SK-N-SH (cell line): ENCODE measurements at regions not wholly inside any gene's neighbourhood (a gene's known extent, or its start where the extent isn't known, plus 50 kb on each side); places are given as distances from the start of the nearest gene placed in this dataset.

Experiments used
- CTCF ChIA-PET: fragments of 300-600, 350-600 bp; formaldehyde crosslinking; extraction: SDS; loops from one replicate; lab custom pipeline; 2021; lab: Yijun Ruan, JAX
- POLR2A ChIA-PET: fragments of 350-600 bp; sonication (Branson Sonifier 250); formaldehyde crosslinking; extraction: SDS; loops from one replicate; lab custom pipeline; 2020; ENCODE audit warnings: antibody characterized with exemption, inconsistent platforms; lab: Yijun Ruan, JAX
- DNase-seq: peaks from one replicate; pipeline ENCODE4 v3.0.0; 2012
- H2AFZ ChIP-seq: fragments of 200-600 bp; sonication (generic); 2 replicates; pipeline ENCODE4 v1.8.1; 2016; ENCODE audit warnings: antibody characterized with exemption, mild to moderate bottlenecking, low read depth
- H3F3A ChIP-seq: fragments of 200-600 bp; sonication (generic); replicated peaks from 2 replicates; pipeline ENCODE3; 2016; ENCODE audit warnings: antibody characterized with exemption, mild to moderate bottlenecking; ENCODE audit not compliant: insufficient read depth
- H3K27ac ChIP-seq, 2 experiments: fragments of 200-500 bp in 1 of 2; fragments of 200-600 bp in 1 of 2; sonication (Bioruptor generic) in 1 of 2; sonication (generic), shearing (Covaris generic) in 1 of 2; 2 replicates each; pipeline versions ENCODE4 v1.5.1 to v1.6.1; 2014 to 2016; ENCODE audit warnings: low read depth in 2 of 2, inconsistent platforms in 1 of 2, low read length in 1 of 2, mild to moderate bottlenecking in 1 of 2, mixed read lengths in 1 of 2
- H3K27me3 ChIP-seq: fragments of 200-600 bp; sonication (generic), shearing (Covaris generic); 2 replicates; pipeline ENCODE4 v1.6.1; 2016; ENCODE audit warnings: mixed run types; ENCODE audit not compliant: insufficient read depth
- H3K36me3 ChIP-seq, 2 experiments: fragments of 200-500 bp in 1 of 2; fragments of 200-600 bp in 1 of 2; sonication (Bioruptor generic) in 1 of 2; sonication (generic) in 1 of 2; replicated peaks in 1 of 2; 2 replicates each; pipeline versions ENCODE3 to v1.5.1; 2014 to 2016; ENCODE audit warnings: low read length in 1 of 2, mild to moderate bottlenecking in 1 of 2; ENCODE audit not compliant: insufficient read depth in 2 of 2, control insufficient read depth in 1 of 2
- H3K4me1 ChIP-seq, 2 experiments: fragments of 200-500 bp in 1 of 2; fragments of 200-600 bp in 1 of 2; sonication (Bioruptor generic) in 1 of 2; sonication (generic), shearing (Covaris generic) in 1 of 2; 2 replicates each; pipeline versions ENCODE4 v1.5.1 to v1.6.1; 2014 to 2016; ENCODE audit warnings: low read depth in 1 of 2, low read length in 1 of 2, mixed run types in 1 of 2; ENCODE audit not compliant: insufficient read depth in 2 of 2, control insufficient read depth in 1 of 2
- H3K4me2 ChIP-seq: fragments of 200-600 bp; sonication (generic), shearing (Covaris generic); 2 replicates; pipeline ENCODE4 v1.6.1; 2017; ENCODE audit warnings: mixed run types
- H3K4me3 ChIP-seq, 2 experiments: fragments of 200-500 bp in 1 of 2; fragments of 200-600 bp in 1 of 2; sonication (Bioruptor generic) in 1 of 2; sonication (generic), shearing (Covaris generic) in 1 of 2; 2 replicates each; pipeline versions ENCODE4 v1.5.1 to v1.8.1; 2014 to 2016; ENCODE audit warnings: low read depth in 2 of 2, inconsistent platforms in 1 of 2, low read length in 1 of 2, mild to moderate bottlenecking in 1 of 2, mixed read lengths in 1 of 2, moderate library complexity in 1 of 2
- H3K79me2 ChIP-seq: fragments of 200-600 bp; sonication (generic); 2 replicates; pipeline ENCODE4 v1.8.1; 2017; ENCODE audit warnings: mild to moderate bottlenecking; ENCODE audit not compliant: insufficient read depth
- H3K9ac ChIP-seq: fragments of 200-600 bp; sonication (generic); 2 replicates; pipeline ENCODE4 v1.6.1; 2017; ENCODE audit warnings: mixed run types
- H3K9me2 ChIP-seq: fragments of 200-600 bp; sonication (generic); 2 replicates; pipeline ENCODE4 v1.6.1; 2017; ENCODE audit warnings: mixed run types
- H3K9me3 ChIP-seq: fragments of 200-600 bp; sonication (generic); 2 replicates; pipeline ENCODE4 v1.6.1; 2017; ENCODE audit warnings: mixed run types, mild to moderate bottlenecking, moderate library complexity
- H4K20me1 ChIP-seq: fragments of 200-600 bp; sonication (generic); 2 replicates; pipeline ENCODE4 v1.6.1; 2017; ENCODE audit warnings: mild to moderate bottlenecking, mixed run types; ENCODE audit not compliant: insufficient read depth
- CHD2 ChIP-seq: fragments of 150-350 bp; IDR thresholded peaks from 2 replicates; pipeline ENCODE4 v1.6.1; 2018; ENCODE audit warnings: low read length; ENCODE audit not compliant: partially characterized antibody
- EP300 ChIP-seq, 2 experiments: IDR thresholded peaks; 2 replicates each; pipeline versions ENCODE4 v1.4.0 to v1.6.1; 2012; ENCODE audit warnings: borderline replicate concordance in 1 of 2, low read depth in 1 of 2, low read length in 1 of 2
- FOSL2 ChIP-seq: IDR thresholded peaks from 2 replicates; pipeline ENCODE4 v1.4.0; 2012; ENCODE audit warnings: low read depth, mild to moderate bottlenecking, moderate library complexity, borderline replicate concordance
- FOXJ3 ChIP-seq: sonication (generic); formaldehyde crosslinking; IDR thresholded peaks from 2 replicates; pipeline ENCODE4 v1.5.1; 2020; ENCODE audit warnings: mild to moderate bottlenecking, missing genetic modification reagents
- FOXM1 ChIP-seq: IDR thresholded peaks from 2 replicates; pipeline ENCODE4 v1.4.0; 2012; ENCODE audit warnings: low read depth, mild to moderate bottlenecking
- JUND ChIP-seq: IDR thresholded peaks from 2 replicates; pipeline ENCODE4 v1.4.0; 2012
- MEF2A ChIP-seq: IDR thresholded peaks from 2 replicates; pipeline ENCODE4 v1.4.0; 2012; ENCODE audit warnings: low read depth, borderline replicate concordance
- NFIC ChIP-seq: IDR thresholded peaks from 2 replicates; pipeline ENCODE4 v1.4.0; 2012; ENCODE audit warnings: borderline replicate concordance
- NRF1 ChIP-seq: IDR thresholded peaks from 2 replicates; pipeline ENCODE4 v1.6.1; 2012; ENCODE audit warnings: low read depth, mild to moderate bottlenecking, low read length
- RAD21 ChIP-seq: IDR thresholded peaks from 2 replicates; pipeline ENCODE4 v1.6.1; 2012; ENCODE audit warnings: mild to moderate bottlenecking, low read length
- RCOR1 ChIP-seq: fragments of 150-350 bp; IDR thresholded peaks from 2 replicates; pipeline ENCODE4 v1.6.1; 2017; ENCODE audit warnings: antibody characterized with exemption, low read length
- RFX5 ChIP-seq: IDR thresholded peaks from 2 replicates; pipeline ENCODE4 v1.6.1; 2012; ENCODE audit warnings: mild to moderate bottlenecking, improper control_type of control experiment, low read length
- RXRA ChIP-seq: IDR thresholded peaks from 2 replicates; pipeline ENCODE4 v1.4.0; 2012; ENCODE audit warnings: low read depth, mild to moderate bottlenecking, borderline replicate concordance
- TCF12 ChIP-seq: IDR thresholded peaks from 2 replicates; pipeline ENCODE4 v1.4.0; 2012
- YY1 ChIP-seq: IDR thresholded peaks from 2 replicates; pipeline ENCODE4 v1.4.0; 2012; ENCODE audit warnings: low read depth, mild to moderate bottlenecking
- WGBS: methylation state at CpG from one replicate; pipeline ENCODE4 v1.1.6; 2017; ENCODE audit warnings: low lambda C conversion rate; 5-methylcytosine and 5-hydroxymethylcytosine counted together
- TF ChIP-seq, protein P1 (sequence below): IDR thresholded peaks from 2 replicates; pipeline ENCODE4 v1.4.0; 2012; ENCODE audit warnings: low read depth
- TF ChIP-seq, protein P2 (sequence below): fragments of 150-350 bp; IDR thresholded peaks from 2 replicates; pipeline ENCODE4 v1.6.1; 2016; ENCODE audit warnings: mild to moderate bottlenecking, low read depth, low read length
- TF ChIP-seq, protein P3 (sequence below): IDR thresholded peaks from 2 replicates; pipeline ENCODE4 v1.6.1; 2012; ENCODE audit warnings: mild to moderate bottlenecking, low read depth, low read length, moderate library complexity
- TF ChIP-seq, protein P4 (sequence below): IDR thresholded peaks from 2 replicates; pipeline ENCODE4 v1.4.0; 2012; ENCODE audit warnings: low read depth, borderline replicate concordance

DNA sequence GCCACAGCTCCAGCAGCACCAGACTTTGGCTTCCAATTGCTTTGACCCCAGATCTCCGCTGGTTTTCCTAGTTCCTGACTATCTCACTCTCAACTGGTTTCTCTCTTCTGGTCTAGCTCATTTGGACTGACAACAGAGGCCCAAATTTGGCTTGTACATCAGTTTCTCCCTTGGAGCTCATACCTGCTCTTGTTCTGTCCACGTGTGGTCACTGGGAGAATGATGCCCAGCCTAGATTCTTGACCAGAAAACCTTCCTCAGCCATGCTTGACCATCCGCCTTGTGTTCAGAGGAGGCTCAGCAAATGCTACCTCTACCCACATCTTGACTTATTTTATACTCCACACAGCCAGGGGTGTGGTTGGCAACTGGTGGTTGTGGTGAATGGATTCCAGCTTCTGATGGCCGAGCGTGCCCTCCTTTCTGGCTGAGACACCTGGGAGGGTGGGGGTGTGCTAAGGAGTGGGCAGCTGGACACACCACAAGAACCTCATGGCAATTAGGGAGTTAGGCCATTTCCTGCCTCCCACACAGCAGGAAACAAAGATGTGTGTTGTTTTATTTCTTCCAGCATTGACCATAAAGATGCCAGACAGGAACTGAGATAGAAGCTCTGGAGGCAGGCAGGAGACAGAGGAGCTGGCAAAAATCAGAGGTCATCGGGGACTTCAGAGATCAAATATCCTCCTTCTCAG, 93.8 kb upstream of the FAM20A start:
- no peaks in the 10 kb centered on the region for H3K79me2 ChIP-seq
- no peaks in the 10 kb centered on the region for H3K4me1 ChIP-seq
- DNase-seq: no peak
- POLR2A ChIA-PET: no interaction called here
- H3K4me3 ChIP-seq: no peak overlapping the region
- no peaks in the 10 kb centered on the region for H3K9me2 ChIP-seq
- 22% methylated on average over 6 of the region's 6 CpGs for WGBS
- no peaks in the 10 kb centered on the region for H3K9me3 ChIP-seq
- no peaks in the 10 kb centered on the region for H3K36me3 ChIP-seq
- no peaks in the 10 kb centered on the region for H3F3A ChIP-seq
- no peak overlapping the region for H3K4me2 ChIP-seq
- H2AFZ ChIP-seq: no peak overlapping the region
- H3K27ac ChIP-seq: no peak overlapping the region
- no peak overlapping the region for H3K9ac ChIP-seq
- no peaks in the 10 kb centered on the region for H3K27me3 ChIP-seq
- TF ChIP-seq, protein P1, sequence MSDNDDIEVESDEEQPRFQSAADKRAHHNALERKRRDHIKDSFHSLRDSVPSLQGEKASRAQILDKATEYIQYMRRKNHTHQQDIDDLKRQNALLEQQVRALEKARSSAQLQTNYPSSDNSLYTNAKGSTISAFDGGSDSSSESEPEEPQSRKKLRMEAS: no peak
- TF ChIP-seq EP300 (IDR thresholded peaks at IDR 0.05; ENCODE audit: borderline replicate concordance in 1 of 2, low read depth in 1 of 2, low read length in 1 of 2) (no peak), NFIC (no peak), FOXJ3 (CRISPR knock-in tag) (no peak), JUND (no peak), TCF12 (no peak), YY1 (no peak), RXRA (no peak), RAD21 (no peak), RFX5 (no peak), RCOR1 (no peak), MEF2A (no peak), CHD2 (no peak), FOSL2 (no peak), FOXM1 (no peak), NRF1 (no peak)
- TF ChIP-seq, protein P2, sequence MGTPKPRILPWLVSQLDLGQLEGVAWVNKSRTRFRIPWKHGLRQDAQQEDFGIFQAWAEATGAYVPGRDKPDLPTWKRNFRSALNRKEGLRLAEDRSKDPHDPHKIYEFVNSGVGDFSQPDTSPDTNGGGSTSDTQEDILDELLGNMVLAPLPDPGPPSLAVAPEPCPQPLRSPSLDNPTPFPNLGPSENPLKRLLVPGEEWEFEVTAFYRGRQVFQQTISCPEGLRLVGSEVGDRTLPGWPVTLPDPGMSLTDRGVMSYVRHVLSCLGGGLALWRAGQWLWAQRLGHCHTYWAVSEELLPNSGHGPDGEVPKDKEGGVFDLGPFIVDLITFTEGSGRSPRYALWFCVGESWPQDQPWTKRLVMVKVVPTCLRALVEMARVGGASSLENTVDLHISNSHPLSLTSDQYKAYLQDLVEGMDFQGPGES: no peak
- TF ChIP-seq, protein P3, sequence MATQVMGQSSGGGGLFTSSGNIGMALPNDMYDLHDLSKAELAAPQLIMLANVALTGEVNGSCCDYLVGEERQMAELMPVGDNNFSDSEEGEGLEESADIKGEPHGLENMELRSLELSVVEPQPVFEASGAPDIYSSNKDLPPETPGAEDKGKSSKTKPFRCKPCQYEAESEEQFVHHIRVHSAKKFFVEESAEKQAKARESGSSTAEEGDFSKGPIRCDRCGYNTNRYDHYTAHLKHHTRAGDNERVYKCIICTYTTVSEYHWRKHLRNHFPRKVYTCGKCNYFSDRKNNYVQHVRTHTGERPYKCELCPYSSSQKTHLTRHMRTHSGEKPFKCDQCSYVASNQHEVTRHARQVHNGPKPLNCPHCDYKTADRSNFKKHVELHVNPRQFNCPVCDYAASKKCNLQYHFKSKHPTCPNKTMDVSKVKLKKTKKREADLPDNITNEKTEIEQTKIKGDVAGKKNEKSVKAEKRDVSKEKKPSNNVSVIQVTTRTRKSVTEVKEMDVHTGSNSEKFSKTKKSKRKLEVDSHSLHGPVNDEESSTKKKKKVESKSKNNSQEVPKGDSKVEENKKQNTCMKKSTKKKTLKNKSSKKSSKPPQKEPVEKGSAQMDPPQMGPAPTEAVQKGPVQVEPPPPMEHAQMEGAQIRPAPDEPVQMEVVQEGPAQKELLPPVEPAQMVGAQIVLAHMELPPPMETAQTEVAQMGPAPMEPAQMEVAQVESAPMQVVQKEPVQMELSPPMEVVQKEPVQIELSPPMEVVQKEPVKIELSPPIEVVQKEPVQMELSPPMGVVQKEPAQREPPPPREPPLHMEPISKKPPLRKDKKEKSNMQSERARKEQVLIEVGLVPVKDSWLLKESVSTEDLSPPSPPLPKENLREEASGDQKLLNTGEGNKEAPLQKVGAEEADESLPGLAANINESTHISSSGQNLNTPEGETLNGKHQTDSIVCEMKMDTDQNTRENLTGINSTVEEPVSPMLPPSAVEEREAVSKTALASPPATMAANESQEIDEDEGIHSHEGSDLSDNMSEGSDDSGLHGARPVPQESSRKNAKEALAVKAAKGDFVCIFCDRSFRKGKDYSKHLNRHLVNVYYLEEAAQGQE: no peak
- TF ChIP-seq, protein P4, sequence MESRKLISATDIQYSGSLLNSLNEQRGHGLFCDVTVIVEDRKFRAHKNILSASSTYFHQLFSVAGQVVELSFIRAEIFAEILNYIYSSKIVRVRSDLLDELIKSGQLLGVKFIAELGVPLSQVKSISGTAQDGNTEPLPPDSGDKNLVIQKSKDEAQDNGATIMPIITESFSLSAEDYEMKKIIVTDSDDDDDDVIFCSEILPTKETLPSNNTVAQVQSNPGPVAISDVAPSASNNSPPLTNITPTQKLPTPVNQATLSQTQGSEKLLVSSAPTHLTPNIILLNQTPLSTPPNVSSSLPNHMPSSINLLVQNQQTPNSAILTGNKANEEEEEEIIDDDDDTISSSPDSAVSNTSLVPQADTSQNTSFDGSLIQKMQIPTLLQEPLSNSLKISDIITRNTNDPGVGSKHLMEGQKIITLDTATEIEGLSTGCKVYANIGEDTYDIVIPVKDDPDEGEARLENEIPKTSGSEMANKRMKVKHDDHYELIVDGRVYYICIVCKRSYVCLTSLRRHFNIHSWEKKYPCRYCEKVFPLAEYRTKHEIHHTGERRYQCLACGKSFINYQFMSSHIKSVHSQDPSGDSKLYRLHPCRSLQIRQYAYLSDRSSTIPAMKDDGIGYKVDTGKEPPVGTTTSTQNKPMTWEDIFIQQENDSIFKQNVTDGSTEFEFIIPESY: no peak
- no peaks in the 10 kb centered on the region for H4K20me1 ChIP-seq
- CTCF ChIA-PET: no interaction called here
